Endothelial cell of umbilical vein (primary cell): ENCODE measurements at regions not wholly inside any gene's neighbourhood (a gene's known extent, or its start where the extent isn't known, plus 50 kb on each side); places are given as distances from the start of the nearest gene placed in this dataset.

Experiments used
- BruUV-seq: library from RNA; stranded (reverse); fragments of 400-500 nt; replicated peaks from 2 replicates; lab custom pipeline; 2021; lab: Mats Ljungman, UMichigan
- CTCF ChIA-PET: fragments of 300-600, 350-600 bp; sonication (Branson Sonifier 250); formaldehyde crosslinking; loops from one replicate; lab custom pipeline; 2021; ENCODE audit warnings: antibody characterized with exemption, inconsistent platforms; lab: Charles Lee
- POLR2A ChIA-PET: fragments of 300-600, 350-600 bp; sonication (Branson Sonifier 250); formaldehyde crosslinking; loops from one replicate; lab custom pipeline; 2021; ENCODE audit warnings: antibody characterized with exemption, inconsistent platforms; lab: Charles Lee
- DNase-seq: peaks from one replicate; pipeline ENCODE4 v3.0.0-alpha.2; 2011; ENCODE audit warnings: low read depth, low spot score
- FAIRE-seq: peaks from 2 replicates; lab custom pipeline; 2011; peaks lifted over from hg19 to GRCh38; lab: Jason Lieb, UNC
- H2AFZ ChIP-seq: 2 replicates; pipeline ENCODE4 v1.6.0; 2012; ENCODE audit warnings: low read depth, low read length, control low read depth, inconsistent platforms
- H3K27ac ChIP-seq: 2 replicates; pipeline ENCODE4 v1.5.1; 2011; ENCODE audit warnings: low read depth, mild to moderate bottlenecking, control low read depth, low read length, moderate library complexity; ENCODE audit not compliant: insufficient read depth
- H3K27me3 ChIP-seq, 2 experiments: 2 replicates each; pipeline versions ENCODE4 v1.6.0 to v1.6.1; 2011; ENCODE audit warnings: low read length in 2 of 2, mixed read lengths in 1 of 2; ENCODE audit not compliant: control insufficient read depth in 2 of 2, insufficient read depth in 2 of 2
- H3K36me3 ChIP-seq, 2 experiments: 2 replicates in 1 of 2; 3 replicates in 1 of 2; pipeline ENCODE4 v1.5.1; 2011; ENCODE audit warnings: low read length in 2 of 2, mild to moderate bottlenecking in 1 of 2, moderate library complexity in 1 of 2; ENCODE audit not compliant: control insufficient read depth in 2 of 2, insufficient read depth in 2 of 2; ENCODE audit errors: extremely low read depth in 1 of 2
- H3K4me1 ChIP-seq: 3 replicates; pipeline ENCODE4 v1.5.1; 2011; ENCODE audit warnings: mild to moderate bottlenecking, low read length; ENCODE audit not compliant: control insufficient read depth, insufficient read depth; ENCODE audit errors: extremely low read depth
- H3K4me2 ChIP-seq: 2 replicates; pipeline ENCODE4 v1.6.1; 2011; ENCODE audit warnings: low read length, control low read depth, mixed read lengths; ENCODE audit not compliant: insufficient read depth
- H3K4me3 ChIP-seq, 3 experiments: fragments of 200-600 bp in 1 of 3; sonication (generic), shearing (Covaris generic) in 1 of 3; replicated peaks in 1 of 3; 2 replicates each; pipeline ENCODE4 v1.5.1; 2011 to 2016; ENCODE audit warnings: control low read depth in 3 of 3, low read length in 3 of 3, mild to moderate bottlenecking in 2 of 3, inconsistent platforms in 1 of 3, low read depth in 1 of 3, moderate library complexity in 1 of 3; ENCODE audit not compliant: insufficient read depth in 1 of 3
- H3K79me2 ChIP-seq: 2 replicates; pipeline ENCODE4 v1.6.0; 2012; ENCODE audit warnings: low read length, inconsistent platforms; ENCODE audit not compliant: control insufficient read depth, insufficient read depth
- H3K9ac ChIP-seq: replicated peaks from 2 replicates; pipeline ENCODE3; 2011; ENCODE audit warnings: low read length, control low read depth; ENCODE audit not compliant: insufficient read depth; ENCODE audit errors: extremely low read depth
- H3K9me1 ChIP-seq: replicated peaks from 3 replicates; pipeline ENCODE4 v1.6.0; 2011; ENCODE audit warnings: mild to moderate bottlenecking, low read length; ENCODE audit not compliant: control insufficient read depth, insufficient read depth; ENCODE audit errors: extremely low read depth
- H3K9me3 ChIP-seq: replicated peaks from 2 replicates; pipeline ENCODE4 v1.5.1; 2012; ENCODE audit warnings: low read length, inconsistent platforms; ENCODE audit not compliant: control insufficient read depth, insufficient read depth
- H4K20me1 ChIP-seq: replicated peaks from 2 replicates; pipeline ENCODE3; 2011; ENCODE audit warnings: mild to moderate bottlenecking, low read length; ENCODE audit not compliant: control insufficient read depth, insufficient read depth; ENCODE audit errors: extremely low read depth
- EZH2 ChIP-seq: IDR thresholded peaks from 2 replicates; pipeline ENCODE4 v1.6.1; 2012; ENCODE audit warnings: borderline replicate concordance, low read depth, mild to moderate bottlenecking, moderate library complexity, low read length, inconsistent platforms; ENCODE audit not compliant: severe bottlenecking
- FOS ChIP-seq: IDR thresholded peaks from 2 replicates; pipeline ENCODE4 v1.6.1; 2011; ENCODE audit warnings: mild to moderate bottlenecking, low read length, moderate library complexity, borderline replicate concordance; ENCODE audit not compliant: insufficient read depth
- GATA2 ChIP-seq: IDR thresholded peaks from 2 replicates; pipeline ENCODE4 v1.7.0; 2011; ENCODE audit warnings: low read depth, mild to moderate bottlenecking, moderate library complexity, mixed read lengths, low read length; ENCODE audit not compliant: insufficient read length, insufficient read depth
- MYC ChIP-seq: IDR thresholded peaks from one replicate; pipeline ENCODE4 v1.6.1; 2011; ENCODE audit warnings: mild to moderate bottlenecking, low read depth, low read length
- dilution Hi-C: fragments of 300-500 bp; cut with MboI; formaldehyde crosslinking; loops from one replicate; pipeline ENCODE4 v1.15.0; 2019; ENCODE audit warnings: low sequenced_read_pairs; ENCODE audit not compliant: extremely low pct_ligation_motif_present
- intact Hi-C: fragments of 100-400 bp; cut with micrococcal nuclease; formaldehyde crosslinking; loops from one replicate; pipeline ENCODE4 v1.10.0; 2022
- TF ChIP-seq, protein P1 (sequence below): IDR thresholded peaks from 2 replicates; pipeline ENCODE4 v1.6.1; 2011; ENCODE audit not compliant: insufficient read depth, insufficient read length

- no peak overlapping the region for H3K27ac ChIP-seq
- dilution Hi-C loops, result no loop called here
- intact Hi-C loops, result no loop called here
These were observed 409.4 kb upstream of the PPP2R3A start for GRCh38 chr3:135556174-135556573.

DNA sequence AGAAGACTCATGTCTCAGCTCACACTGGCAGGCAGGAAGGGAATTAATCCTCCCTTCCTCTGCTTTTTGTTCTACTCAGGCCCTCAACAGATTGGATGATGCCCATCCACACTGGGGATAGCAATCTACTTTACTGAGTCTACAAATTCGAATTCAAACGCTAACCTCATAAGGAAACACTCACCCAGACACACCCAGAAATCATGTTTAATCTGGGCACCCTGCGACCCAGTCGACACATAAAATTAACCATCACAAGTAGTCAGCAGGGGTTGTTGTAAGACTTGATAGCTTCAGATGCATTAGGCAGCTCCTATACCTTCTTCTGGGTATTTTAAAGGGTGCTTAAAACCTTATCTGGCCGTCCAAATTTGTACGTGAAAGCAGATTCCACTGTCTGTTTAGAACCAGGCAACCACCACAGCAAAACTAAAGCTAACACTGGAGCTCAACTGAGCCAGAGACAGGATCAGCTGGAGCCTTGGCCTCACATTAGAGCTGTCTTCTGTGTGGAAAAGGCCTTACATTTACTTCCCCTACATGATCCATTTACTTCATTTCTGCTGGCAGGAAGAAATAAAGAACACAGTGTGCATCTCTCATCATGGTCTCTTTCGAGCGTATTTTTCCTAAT is 407.3 kb upstream of the PPP2R3A start:
- CTCF ChIA-PET, result no interaction called here
- no peak for DNase-seq
- no peak overlapping the region for H3K9ac ChIP-seq

More at GRCh38 chr3:135556174-135556573, 409.4 kb upstream of the PPP2R3A start:
- Histone ChIP-seq H3K79me2 (no peaks in the 10 kb centered on the region), H4K20me1 (no peaks in the 10 kb centered on the region), H3K4me3 (no peak overlapping the region), H3K9me1 (no peaks in the 10 kb centered on the region), H3K9ac (no peak overlapping the region), H3K27me3 (no peaks in the 10 kb centered on the region), H2AFZ (no peak overlapping the region), H3K36me3 (no peaks in the 10 kb centered on the region), H3K4me1 (no peaks in the 10 kb centered on the region), H3K4me2 (no peak overlapping the region), H3K9me3 (no peaks in the 10 kb centered on the region)
- POLR2A ChIA-PET, result no interaction called here
- CTCF ChIA-PET, result no interaction called here
- DNase-seq, result no peak
- no peak for FAIRE-seq
- no TSS peak for BruUV-seq
- TF ChIP-seq, protein P1, sequence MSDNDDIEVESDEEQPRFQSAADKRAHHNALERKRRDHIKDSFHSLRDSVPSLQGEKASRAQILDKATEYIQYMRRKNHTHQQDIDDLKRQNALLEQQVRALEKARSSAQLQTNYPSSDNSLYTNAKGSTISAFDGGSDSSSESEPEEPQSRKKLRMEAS, result no peak
- TF ChIP-seq FOS (no peak), GATA2 (no peak)

More for the DNA sequence above, 407.3 kb upstream of the PPP2R3A start:
- BruUV-seq, result no TSS peak
- intact Hi-C loops (no loop called here), dilution Hi-C loops (no loop called here)
- Histone ChIP-seq H3K79me2 (no peaks in the 10 kb centered on the region), H3K4me2 (no peak overlapping the region), H3K9me3 (peaks cover 2% of the 10 kb centered on the region), H3K27ac (no peak overlapping the region), H3K27me3 (no peaks in the 10 kb centered on the region), H3K9me1 (no peaks in the 10 kb centered on the region), H3K36me3 (no peaks in the 10 kb centered on the region), H4K20me1 (no peaks in the 10 kb centered on the region), H3K4me1 (no peaks in the 10 kb centered on the region), H2AFZ (no peak overlapping the region), H3K4me3 (no peak overlapping the region)
- FAIRE-seq, result no peak
- TF ChIP-seq EZH2, result no peak
- no peak for TF ChIP-seq MYC
- POLR2A ChIA-PET, result no interaction called here
